SK-N-SH treated with all-trans-retinoic acid at 6 μM for 48 hours (cell line): ENCODE measurements at regions not wholly inside any gene's neighbourhood (a gene's known extent, or its start where the extent isn't known, plus 50 kb on each side); places are given as distances from the start of the nearest gene placed in this dataset.

Experiments used
- ATAC-seq: fragments of 200-7000 bp; cut with Tn5 transposase; 3 replicates; pipeline ENCODE4 v1.9.1; 2020; ENCODE audit warnings: mild to moderate bottlenecking, moderate library complexity
- BACH2 ChIP-seq: fragments of 250-450 bp; sonication (Bioruptor Pico); IDR thresholded peaks from 2 replicates; pipeline ENCODE4 v1.9.0; 2021; ENCODE audit warnings: mild to moderate bottlenecking, borderline replicate concordance
- CSDC2 ChIP-seq: fragments of 250-450 bp; sonication (Bioruptor Pico); IDR thresholded peaks from 2 replicates; pipeline ENCODE4 v1.5.0; 2020; ENCODE audit warnings: mild to moderate bottlenecking, moderate library complexity
- GLIS3 ChIP-seq: fragments of 250-450 bp; sonication (Bioruptor Pico); IDR thresholded peaks from 2 replicates; pipeline ENCODE4 v1.5.0; 2020; ENCODE audit warnings: mild to moderate bottlenecking, moderate library complexity
- ISL1 ChIP-seq: fragments of 250-450 bp; sonication (Bioruptor Pico); IDR thresholded peaks from 2 replicates; pipeline ENCODE4 v2.1.2; 2022; ENCODE audit warnings: mild to moderate bottlenecking, moderate library complexity
- OSR1 ChIP-seq: fragments of 250-450 bp; sonication (Bioruptor Pico); IDR thresholded peaks from 2 replicates; pipeline ENCODE4 v1.8.0; 2022; ENCODE audit warnings: moderate library complexity, mild to moderate bottlenecking, inconsistent platforms
- PPARA ChIP-seq: fragments of 250-450 bp; sonication (Bioruptor Pico); IDR thresholded peaks from 2 replicates; pipeline ENCODE4 v1.5.0; 2020; ENCODE audit warnings: mild to moderate bottlenecking, borderline replicate concordance
- RARB ChIP-seq: fragments of 250-450 bp; sonication (Bioruptor Pico); IDR thresholded peaks from 2 replicates; pipeline ENCODE4 v1.8.0; 2021; ENCODE audit warnings: mild to moderate bottlenecking, moderate library complexity
- SNAI2 ChIP-seq: fragments of 250-450 bp; sonication (Bioruptor Pico); IDR thresholded peaks from 2 replicates; pipeline ENCODE4 v1.5.0; 2020; ENCODE audit warnings: mild to moderate bottlenecking, moderate library complexity
- TCF4 ChIP-seq: fragments of 250-450 bp; sonication (Bioruptor Pico); IDR thresholded peaks from 2 replicates; pipeline ENCODE4 v1.8.0; 2021; ENCODE audit warnings: mild to moderate bottlenecking, moderate library complexity, borderline replicate concordance
- TOX ChIP-seq: fragments of 250-450 bp; sonication (Bioruptor Pico); IDR thresholded peaks from 2 replicates; pipeline ENCODE4 v1.8.0; 2021; ENCODE audit warnings: mild to moderate bottlenecking, moderate library complexity, borderline replicate concordance
- ZC3H10 ChIP-seq: fragments of 250-450 bp; sonication (Bioruptor Pico); IDR thresholded peaks from 2 replicates; pipeline ENCODE4 v1.5.1; 2021; ENCODE audit warnings: mild to moderate bottlenecking, moderate library complexity
- ZFP3 ChIP-seq: fragments of 250-450 bp; sonication (Bioruptor Pico); IDR thresholded peaks from 2 replicates; pipeline ENCODE4 v1.5.0; 2020; ENCODE audit warnings: mild to moderate bottlenecking, moderate library complexity
- ZFP30 ChIP-seq: fragments of 450-650 bp; formaldehyde crosslinking; IDR thresholded peaks from 2 replicates; pipeline ENCODE4 v1.5.0; 2022; ENCODE audit warnings: mild to moderate bottlenecking, moderate library complexity
- ZNF565 ChIP-seq: fragments of 450-650 bp; formaldehyde crosslinking; conservative IDR thresholded peaks from 2 replicates; pipeline ENCODE4 v1.5.0; 2020; ENCODE audit warnings: low read depth, mild to moderate bottlenecking, moderate library complexity
- ZNF70 ChIP-seq: fragments of 450-650 bp; formaldehyde crosslinking; IDR thresholded peaks from 2 replicates; pipeline ENCODE4 v1.5.0; 2020; ENCODE audit warnings: mild to moderate bottlenecking, moderate library complexity
- ZNF8 ChIP-seq: fragments of 450-650 bp; formaldehyde crosslinking; IDR thresholded peaks from 2 replicates; pipeline ENCODE4 v1.5.0; 2020; ENCODE audit warnings: mild to moderate bottlenecking, moderate library complexity
- TF ChIP-seq, protein P1 (sequence below): fragments of 250-450 bp; sonication (Bioruptor Pico); IDR thresholded peaks from 2 replicates; pipeline ENCODE4 v1.5.1; 2021; ENCODE audit warnings: mild to moderate bottlenecking, moderate library complexity
- TF ChIP-seq, protein P2 (sequence below): fragments of 250-450 bp; sonication (Bioruptor Pico); IDR thresholded peaks from 2 replicates; pipeline ENCODE4 v1.5.1; 2020; ENCODE audit warnings: low read depth, mild to moderate bottlenecking, moderate library complexity
- TF ChIP-seq, protein P3 (sequence below): fragments of 250-450 bp; sonication (Bioruptor Pico); IDR thresholded peaks from 2 replicates; pipeline ENCODE4 v1.8.0; 2020; ENCODE audit warnings: mild to moderate bottlenecking, moderate library complexity, borderline replicate concordance
- TF ChIP-seq, protein P4 (sequence below): fragments of 250-450 bp; sonication (Bioruptor Pico); IDR thresholded peaks from 2 replicates; pipeline ENCODE4 v1.8.0; 2021; ENCODE audit warnings: low read depth, mild to moderate bottlenecking, moderate library complexity, borderline replicate concordance

DNA sequence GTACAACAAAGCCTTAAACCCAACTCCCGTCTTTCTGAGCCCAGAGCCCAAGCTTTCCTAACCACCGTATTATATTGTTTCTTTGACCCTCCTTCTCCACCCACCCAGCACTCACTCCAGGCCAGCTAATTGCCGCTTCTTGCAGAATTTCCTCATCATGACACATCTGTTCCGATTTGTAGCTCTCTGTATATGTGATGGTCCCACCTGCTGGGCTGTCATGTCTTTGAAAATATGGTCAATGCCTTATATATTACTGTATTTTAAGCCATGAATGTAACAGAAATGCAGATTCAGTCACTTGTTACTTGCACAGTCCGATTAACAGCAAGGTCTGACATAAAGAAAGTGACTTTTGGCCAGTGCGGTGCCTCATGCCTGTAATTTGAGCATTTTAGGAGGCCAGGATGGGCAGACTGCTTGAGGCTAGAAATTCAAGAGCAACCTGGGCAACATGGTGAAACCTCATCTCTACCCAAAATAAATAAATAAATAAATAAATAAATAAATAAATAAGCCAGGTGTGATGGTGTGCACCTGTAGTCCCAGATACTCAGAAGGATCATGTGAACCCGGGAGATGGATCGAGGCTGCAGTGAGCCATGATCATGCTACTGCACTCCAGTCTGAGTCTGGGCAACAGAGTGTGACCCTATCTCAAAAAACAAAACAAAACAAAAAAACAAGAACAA lies 359.8 kb downstream of the ATP23 start:
- no peak for TF ChIP-seq SNAI2 (CRISPR knock-in tag)
- TF ChIP-seq RARB (CRISPR knock-in tag) = no peak
- TF ChIP-seq, protein P1, sequence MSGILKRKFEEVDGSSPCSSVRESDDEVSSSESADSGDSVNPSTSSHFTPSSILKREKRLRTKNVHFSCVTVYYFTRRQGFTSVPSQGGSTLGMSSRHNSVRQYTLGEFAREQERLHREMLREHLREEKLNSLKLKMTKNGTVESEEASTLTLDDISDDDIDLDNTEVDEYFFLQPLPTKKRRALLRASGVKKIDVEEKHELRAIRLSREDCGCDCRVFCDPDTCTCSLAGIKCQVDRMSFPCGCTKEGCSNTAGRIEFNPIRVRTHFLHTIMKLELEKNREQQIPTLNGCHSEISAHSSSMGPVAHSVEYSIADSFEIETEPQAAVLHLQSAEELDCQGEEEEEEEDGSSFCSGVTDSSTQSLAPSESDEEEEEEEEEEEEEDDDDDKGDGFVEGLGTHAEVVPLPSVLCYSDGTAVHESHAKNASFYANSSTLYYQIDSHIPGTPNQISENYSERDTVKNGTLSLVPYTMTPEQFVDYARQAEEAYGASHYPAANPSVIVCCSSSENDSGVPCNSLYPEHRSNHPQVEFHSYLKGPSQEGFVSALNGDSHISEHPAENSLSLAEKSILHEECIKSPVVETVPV (CRISPR knock-in tag) = no peak
- TF ChIP-seq ISL1 (CRISPR knock-in tag) = no peak
- TF ChIP-seq ZNF8 (CRISPR knock-in tag) = no peak
- no peak for TF ChIP-seq TOX
- TF ChIP-seq TCF4 (CRISPR knock-in tag) = no peak
- no peak for TF ChIP-seq ZC3H10 (CRISPR knock-in tag)
- TF ChIP-seq BACH2 (CRISPR knock-in tag) = no peak
- TF ChIP-seq, protein P2, sequence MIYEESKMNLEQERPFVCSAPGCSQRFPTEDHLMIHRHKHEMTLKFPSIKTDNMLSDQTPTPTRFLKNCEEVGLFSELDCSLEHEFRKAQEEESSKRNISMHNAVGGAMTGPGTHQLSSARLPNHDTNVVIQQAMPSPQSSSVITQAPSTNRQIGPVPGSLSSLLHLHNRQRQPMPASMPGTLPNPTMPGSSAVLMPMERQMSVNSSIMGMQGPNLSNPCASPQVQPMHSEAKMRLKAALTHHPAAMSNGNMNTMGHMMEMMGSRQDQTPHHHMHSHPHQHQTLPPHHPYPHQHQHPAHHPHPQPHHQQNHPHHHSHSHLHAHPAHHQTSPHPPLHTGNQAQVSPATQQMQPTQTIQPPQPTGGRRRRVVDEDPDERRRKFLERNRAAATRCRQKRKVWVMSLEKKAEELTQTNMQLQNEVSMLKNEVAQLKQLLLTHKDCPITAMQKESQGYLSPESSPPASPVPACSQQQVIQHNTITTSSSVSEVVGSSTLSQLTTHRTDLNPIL (CRISPR knock-in tag) = no peak
- TF ChIP-seq, protein P3, sequence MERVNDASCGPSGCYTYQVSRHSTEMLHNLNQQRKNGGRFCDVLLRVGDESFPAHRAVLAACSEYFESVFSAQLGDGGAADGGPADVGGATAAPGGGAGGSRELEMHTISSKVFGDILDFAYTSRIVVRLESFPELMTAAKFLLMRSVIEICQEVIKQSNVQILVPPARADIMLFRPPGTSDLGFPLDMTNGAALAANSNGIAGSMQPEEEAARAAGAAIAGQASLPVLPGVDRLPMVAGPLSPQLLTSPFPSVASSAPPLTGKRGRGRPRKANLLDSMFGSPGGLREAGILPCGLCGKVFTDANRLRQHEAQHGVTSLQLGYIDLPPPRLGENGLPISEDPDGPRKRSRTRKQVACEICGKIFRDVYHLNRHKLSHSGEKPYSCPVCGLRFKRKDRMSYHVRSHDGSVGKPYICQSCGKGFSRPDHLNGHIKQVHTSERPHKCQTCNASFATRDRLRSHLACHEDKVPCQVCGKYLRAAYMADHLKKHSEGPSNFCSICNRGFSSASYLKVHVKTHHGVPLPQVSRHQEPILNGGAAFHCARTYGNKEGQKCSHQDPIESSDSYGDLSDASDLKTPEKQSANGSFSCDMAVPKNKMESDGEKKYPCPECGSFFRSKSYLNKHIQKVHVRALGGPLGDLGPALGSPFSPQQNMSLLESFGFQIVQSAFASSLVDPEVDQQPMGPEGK (CRISPR knock-in tag) = no peak
- no peak for TF ChIP-seq OSR1 (CRISPR knock-in tag)
- TF ChIP-seq PPARA (CRISPR knock-in tag) = no peak
- TF ChIP-seq, protein P4, sequence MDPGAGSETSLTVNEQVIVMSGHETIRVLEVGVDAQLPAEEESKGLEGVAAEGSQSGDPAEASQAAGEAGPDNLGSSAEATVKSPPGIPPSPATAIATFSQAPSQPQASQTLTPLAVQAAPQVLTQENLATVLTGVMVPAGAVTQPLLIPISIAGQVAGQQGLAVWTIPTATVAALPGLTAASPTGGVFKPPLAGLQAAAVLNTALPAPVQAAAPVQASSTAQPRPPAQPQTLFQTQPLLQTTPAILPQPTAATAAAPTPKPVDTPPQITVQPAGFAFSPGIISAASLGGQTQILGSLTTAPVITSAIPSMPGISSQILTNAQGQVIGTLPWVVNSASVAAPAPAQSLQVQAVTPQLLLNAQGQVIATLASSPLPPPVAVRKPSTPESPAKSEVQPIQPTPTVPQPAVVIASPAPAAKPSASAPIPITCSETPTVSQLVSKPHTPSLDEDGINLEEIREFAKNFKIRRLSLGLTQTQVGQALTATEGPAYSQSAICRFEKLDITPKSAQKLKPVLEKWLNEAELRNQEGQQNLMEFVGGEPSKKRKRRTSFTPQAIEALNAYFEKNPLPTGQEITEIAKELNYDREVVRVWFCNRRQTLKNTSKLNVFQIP (CRISPR knock-in tag) = no peak
- no peak for TF ChIP-seq ZFP30 (CRISPR knock-in tag)
- TF ChIP-seq ZNF70 (CRISPR knock-in tag) = no peak
- TF ChIP-seq ZNF565 = no peak
- no peak for TF ChIP-seq GLIS3 (CRISPR knock-in tag)
- no peak for ATAC-seq

DNA sequence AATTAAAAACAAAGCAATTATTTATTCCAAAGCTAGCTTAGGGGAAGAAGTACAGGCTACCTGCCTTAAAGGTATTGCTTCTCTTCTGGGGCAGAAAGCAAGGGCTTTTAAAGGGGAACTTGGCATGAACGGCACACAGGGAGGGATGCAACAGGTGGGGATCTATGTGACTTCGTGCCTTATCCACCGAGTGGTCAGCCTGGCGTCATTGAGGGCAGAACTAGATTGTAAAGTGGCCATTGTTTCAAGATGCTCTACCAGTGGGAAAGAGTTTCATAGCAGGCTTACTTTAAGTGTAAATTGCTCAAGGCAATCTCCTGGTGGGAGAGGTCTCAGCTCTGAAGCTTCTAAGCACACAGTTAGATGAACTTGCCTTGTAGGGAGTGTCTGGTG lies 360.4 kb downstream of the ATP23 start:
- ATAC-seq = no peak
- TF ChIP-seq, protein P2 (CRISPR knock-in tag) = no peak
- TF ChIP-seq CSDC2 (CRISPR knock-in tag) (no peak), ZFP3 (CRISPR knock-in tag) (no peak), OSR1 (CRISPR knock-in tag) (no peak), ZFP30 (CRISPR knock-in tag) (no peak)

DNA sequence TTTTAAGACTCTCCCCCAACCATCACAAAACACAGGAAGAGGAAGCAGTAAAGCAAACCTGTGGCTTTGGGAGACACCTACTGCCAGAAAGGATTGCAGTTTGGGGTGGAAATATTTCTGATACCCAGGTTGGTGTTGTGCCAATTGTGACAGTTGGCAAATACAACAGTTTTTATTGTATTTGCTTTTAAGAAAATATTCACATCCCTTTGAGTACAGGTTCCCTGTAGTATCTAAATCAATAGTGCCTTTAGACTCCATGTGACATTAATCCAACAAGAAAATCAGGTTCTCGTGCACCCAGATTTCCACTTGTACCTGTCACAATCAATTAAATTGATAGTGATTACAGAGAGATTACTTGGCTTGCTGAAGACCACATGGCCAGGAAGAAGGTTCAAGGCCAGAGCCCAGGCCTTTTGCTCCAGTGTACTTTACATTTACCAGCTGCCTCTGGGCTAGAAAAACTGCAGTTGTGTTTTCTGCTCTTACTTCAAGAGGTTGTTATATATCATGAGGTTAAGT lies 361.2 kb downstream of the ATP23 start:
- ATAC-seq = no peak

More for the DNA sequence above, 361.2 kb downstream of the ATP23 start:
- TF ChIP-seq ISL1 (CRISPR knock-in tag) (no peak), ZC3H10 (CRISPR knock-in tag) (no peak), GLIS3 (CRISPR knock-in tag) (no peak), TOX (no peak), OSR1 (CRISPR knock-in tag) (no peak), ZFP3 (CRISPR knock-in tag) (no peak), SNAI2 (CRISPR knock-in tag) (no peak)
- TF ChIP-seq, protein P1 (CRISPR knock-in tag) = no peak
- TF ChIP-seq, all 23 proteins: peak for 0
